ENCODE measurements at regions not wholly inside any gene's neighbourhood (a gene's known extent, or its start where the extent isn't known, plus 50 kb on each side); places are given as distances from the start of the nearest gene placed in this dataset.

- no peak overlapping the region for H3K27ac ChIP-seq
- no peaks in the 10 kb centered on the region for H3K4me1 ChIP-seq (replicated peaks in 1 of 2)
- no peak overlapping the region for H3K4me3 ChIP-seq
- 0 to 80% (median 56%) methylated on average over 1 of the region's 1 CpG; no CpG with 5 or more reads in 6 of the 10 experiments for WGBS, 10 experiments
- in situ Hi-C loops (cut with MboI; ENCODE audit: low pct_unique_long_range_greater_than_20kb in 2 of 9, low sequenced_read_pairs in 9 of 9, unreplicated experiment in 9 of 9): no loop called here
- no peak for ATAC-seq (replicated peaks in 6 of 8)
Measured at GRCh38 chr4:166655231-166655630, 579.1 kb downstream of the SPOCK3 start.

GRCh38 chr4:166655705-166656104 is 578.6 kb downstream of the SPOCK3 start:
- Histone ChIP-seq H3K4me1 (replicated peaks in 1 of 2) (no peaks in the 10 kb centered on the region), H3K4me3 (no peak overlapping the region)
- 6 to 97% (median 57%) methylated on average over 2 to 5 of the region's 5 CpGs; no CpG with 5 or more reads in 3 of the 10 experiments for WGBS, 10 experiments

GRCh38 chr4:166657261-166657660 is 577.0 kb downstream of the SPOCK3 start:
- H3K27ac ChIP-seq: no peak overlapping the region
- no peaks in the 10 kb centered on the region for H3K4me1 ChIP-seq (replicated peaks in 1 of 2)
- in situ Hi-C loops (cut with MboI; ENCODE audit: low pct_unique_long_range_greater_than_20kb in 2 of 9, low sequenced_read_pairs in 9 of 9, unreplicated experiment in 9 of 9): no loop called here
- H3K4me3 ChIP-seq: no peak overlapping the region
- ATAC-seq (replicated peaks in 6 of 8): no peak
- WGBS, 10 experiments: 0 to 91% (median 70%) methylated on average over 1 to 3 of the region's 3 CpGs; no CpG with 5 or more reads in 3 of the 10 experiments

More at GRCh38 chr4:166655705-166656104, 578.6 kb downstream of the SPOCK3 start:
- no peak for ATAC-seq (replicated peaks in 6 of 8)
- H3K27ac ChIP-seq: no peak overlapping the region
- in situ Hi-C loops (cut with MboI; ENCODE audit: low pct_unique_long_range_greater_than_20kb in 2 of 9, low sequenced_read_pairs in 9 of 9, unreplicated experiment in 9 of 9): no loop called here

GRCh38 chr4:166658585-166658984 is 575.7 kb downstream of the SPOCK3 start:
- Histone ChIP-seq H3K27ac (no peak overlapping the region), H3K4me1 (replicated peaks in 1 of 2) (no peaks in the 10 kb centered on the region), H3K4me3 (no peak overlapping the region)
- ATAC-seq (replicated peaks in 6 of 8): no peak
- in situ Hi-C loops (cut with MboI; ENCODE audit: low pct_unique_long_range_greater_than_20kb in 2 of 9, low sequenced_read_pairs in 9 of 9, unreplicated experiment in 9 of 9): no loop called here
- WGBS, 10 experiments: 0 to 100% (median 28%) methylated on average over 1 of the region's 1 CpG; no CpG with 5 or more reads in 2 of the 10 experiments

GRCh38 chr4:166662266-166662843 is 571.9 kb downstream of the SPOCK3 start:
- H3K27ac ChIP-seq: no peak overlapping the region
- no peak overlapping the region for H3K4me3 ChIP-seq
- no peaks in the 10 kb centered on the region for H3K4me1 ChIP-seq (replicated peaks in 1 of 2)
- no peak for ATAC-seq (replicated peaks in 6 of 8)
- in situ Hi-C loops (cut with MboI; ENCODE audit: low pct_unique_long_range_greater_than_20kb in 2 of 9, low sequenced_read_pairs in 9 of 9, unreplicated experiment in 9 of 9): no loop called here
- WGBS, 10 experiments: 0 to 100% (median 50%) methylated on average over 1 to 3 of the region's 3 CpGs

- in situ Hi-C loops (cut with MboI; ENCODE audit: low pct_unique_long_range_greater_than_20kb in 2 of 9, low sequenced_read_pairs in 9 of 9, unreplicated experiment in 9 of 9): no loop called here
- Histone ChIP-seq H3K27ac (no peak overlapping the region), H3K4me1 (replicated peaks in 1 of 2) (peaks cover 0 to 9% of the 10 kb centered on the region in 2 donors), H3K4me3 (no peak overlapping the region)
- 0 to 100% (median 0%) methylated on average over 1 of the region's 1 CpG; no CpG with 5 or more reads in 5 of the 10 experiments for WGBS, 10 experiments
- ATAC-seq (replicated peaks in 6 of 8): no peak
Measured at GRCh38 chr4:166670341-166670740, 564.0 kb downstream of the SPOCK3 start.

- no peak for ATAC-seq (replicated peaks in 6 of 8)
- H3K4me1 ChIP-seq (replicated peaks in 1 of 2): peaks cover 0 to 9% of the 10 kb centered on the region in 2 donors
- WGBS, 10 experiments: 0 to 100% (median 93%) methylated on average over 1 of the region's 1 CpG; no CpG with 5 or more reads in 2 of the 10 experiments
- in situ Hi-C loops (cut with MboI; ENCODE audit: low pct_unique_long_range_greater_than_20kb in 2 of 9, low sequenced_read_pairs in 9 of 9, unreplicated experiment in 9 of 9): no loop called here
- no peak overlapping the region for H3K4me3 ChIP-seq
- H3K27ac ChIP-seq: no peak overlapping the region
Measured at GRCh38 chr4:166673911-166674310, 560.4 kb downstream of the SPOCK3 start.

- no peak for ATAC-seq (replicated peaks in 6 of 8)
- H3K4me1 ChIP-seq (replicated peaks in 1 of 2): peaks cover 0 to 9% of the 10 kb centered on the region in 2 donors
- no peak overlapping the region for H3K4me3 ChIP-seq
- H3K27ac ChIP-seq: no peak overlapping the region
- WGBS, 10 experiments: 0 to 94% (median 24%) methylated on average over 2 to 4 of the region's 4 CpGs; no CpG with 5 or more reads in 4 of the 10 experiments
- in situ Hi-C loops (cut with MboI; ENCODE audit: low pct_unique_long_range_greater_than_20kb in 2 of 9, low sequenced_read_pairs in 9 of 9, unreplicated experiment in 9 of 9): no loop called here
Measured at GRCh38 chr4:166675411-166675810, 558.9 kb downstream of the SPOCK3 start.

GRCh38 chr4:166680796-166681195 is 553.5 kb downstream of the SPOCK3 start:
- no peak for ATAC-seq (replicated peaks in 6 of 8)
- no peak overlapping the region for H3K27ac ChIP-seq
- WGBS, 10 experiments: 0 to 100% (median 0%) methylated on average over 1 of the region's 1 CpG; no CpG with 5 or more reads in 7 of the 10 experiments
- in situ Hi-C loops (cut with MboI; ENCODE audit: low pct_unique_long_range_greater_than_20kb in 2 of 9, low sequenced_read_pairs in 9 of 9, unreplicated experiment in 9 of 9): no loop called here
- H3K4me1 ChIP-seq (replicated peaks in 1 of 2): peaks cover 7 to 8% of the 10 kb centered on the region in 2 donors
- H3K4me3 ChIP-seq: no peak overlapping the region

GRCh38 chr4:166682200-166682599 is 552.1 kb downstream of the SPOCK3 start:
- 0 to 80% (median 31%) methylated on average over 1 to 3 of the region's 3 CpGs; no CpG with 5 or more reads in 2 of the 10 experiments for WGBS, 10 experiments
- in situ Hi-C loops (cut with MboI; ENCODE audit: low pct_unique_long_range_greater_than_20kb in 2 of 9, low sequenced_read_pairs in 9 of 9, unreplicated experiment in 9 of 9): no loop called here
- Histone ChIP-seq H3K4me1 (replicated peaks in 1 of 2) (peaks cover 7 to 8% of the 10 kb centered on the region in 2 donors), H3K27ac (no peak overlapping the region), H3K4me3 (no peak overlapping the region)
- ATAC-seq (replicated peaks in 6 of 8): peak in 5 of 8 experiments; percentile 31 to 70 (median 53)
